Ascending aorta (tissue), 2 donors: ENCODE measurements at regions not wholly inside any gene's neighbourhood (a gene's known extent, or its start where the extent isn't known, plus 50 kb on each side); places are given as distances from the start of the nearest gene placed in this dataset.
"Not testable (repeated sequence)": the region's sequence is repeated elsewhere in the genome, so short reads cannot be mapped to it uniquely, and the experiment has no call there.

ENCODE experiments used
- DNase-seq, 2 donors: peaks; one replicate each; pipeline ENCODE4 v3.0.0-alpha.2; 2019; ENCODE audit warnings: low spot score in 2 of 2
- H3K27ac ChIP-seq, 2 donors: fragments of 200-600 bp; sonication (generic); one replicate each; pipeline ENCODE4 v1.5.1; 2016 to 2017; ENCODE audit warnings: mild to moderate bottlenecking in 1 of 2
- H3K27me3 ChIP-seq: fragments of 200-600 bp; sonication (generic); one replicate; pipeline ENCODE4 v1.5.1; 2017
- H3K36me3 ChIP-seq, 2 donors: fragments of 200-600 bp; sonication (generic); one replicate each; pipeline ENCODE4 v1.5.1; 2016
- H3K4me1 ChIP-seq, 2 donors: fragments of 200-600 bp; sonication (generic); one replicate each; pipeline ENCODE4 v1.5.1; 2016 to 2017; ENCODE audit warnings: mild to moderate bottlenecking in 1 of 2
- H3K4me3 ChIP-seq, 2 donors: fragments of 200-600 bp; sonication (generic); one replicate each; pipeline ENCODE4 v1.5.1; 2016 to 2017; ENCODE audit warnings: mild to moderate bottlenecking in 1 of 2
- H3K9me3 ChIP-seq, 2 donors: fragments of 200-600 bp; sonication (generic); one replicate each; pipeline ENCODE4 v1.5.1; 2016
- CTCF ChIP-seq, 3 experiments: fragments of 200-600 bp in 2 of 3; fragments of 450-650 bp in 1 of 3; sonication (generic) in 2 of 3; IDR thresholded peaks; one replicate each; pipeline ENCODE4 v1.5.1; 2016 to 2019; ENCODE audit warnings: antibody characterized with exemption in 3 of 3, mild to moderate bottlenecking in 1 of 3, moderate library complexity in 1 of 3
- intact Hi-C: fragments of 100-400 bp; cut with DNase I; formaldehyde crosslinking; loops from one replicate; pipeline ENCODE4 v1.15.1; 2023

- H3K27me3 ChIP-seq, H3K27ac ChIP-seq, intact Hi-C loops, DNase-seq, H3K4me3 ChIP-seq, H3K36me3 ChIP-seq, H3K4me1 ChIP-seq, H3K9me3 ChIP-seq: not testable (repeated sequence)
Observed at GRCh38 chr7:76117306-76117991, 69.5 kb downstream of the MDH2 start.

GRCh38 chr7:76118253-76119036 lies 70.5 kb downstream of the MDH2 start:
- H3K27me3 ChIP-seq, H3K36me3 ChIP-seq, intact Hi-C loops, H3K4me3 ChIP-seq, DNase-seq, H3K27ac ChIP-seq, H3K4me1 ChIP-seq, H3K9me3 ChIP-seq: not testable (repeated sequence)

- H3K9me3 ChIP-seq: no peaks in the 10 kb centered on the region
- DNase-seq: no peak
- no peaks in the 10 kb centered on the region for H3K27me3 ChIP-seq
- intact Hi-C loops: no loop called here
- no peaks in the 10 kb centered on the region for H3K36me3 ChIP-seq
- TF ChIP-seq CTCF (IDR thresholded peaks at IDR 0.05): no peak
- no peak overlapping the region for H3K4me3 ChIP-seq
- H3K27ac ChIP-seq: no peak overlapping the region
- H3K4me1 ChIP-seq: no peaks in the 10 kb centered on the region
Observed at GRCh38 chr7:76121044-76121443, 73.1 kb downstream of the MDH2 start.

- no peak overlapping the region for H3K27ac ChIP-seq
- TF ChIP-seq CTCF (IDR thresholded peaks at IDR 0.05): no peak
- H3K4me3 ChIP-seq: no peak overlapping the region
- H3K4me1 ChIP-seq: no peaks in the 10 kb centered on the region
- no peaks in the 10 kb centered on the region for H3K27me3 ChIP-seq
- intact Hi-C loops: no loop called here
- H3K9me3 ChIP-seq: no peaks in the 10 kb centered on the region
- no peak for DNase-seq
- no peaks in the 10 kb centered on the region for H3K36me3 ChIP-seq
Observed at GRCh38 chr7:76122516-76123239, 74.8 kb downstream of the MDH2 start.

- DNase-seq: no peak
- Histone ChIP-seq H3K36me3 (no peaks in the 10 kb centered on the region), H3K4me3 (no peak overlapping the region), H3K4me1 (no peaks in the 10 kb centered on the region), H3K9me3 (no peaks in the 10 kb centered on the region), H3K27me3 (no peaks in the 10 kb centered on the region), H3K27ac (no peak overlapping the region)
- no peak for TF ChIP-seq CTCF (IDR thresholded peaks at IDR 0.05)
- intact Hi-C loops: no loop called here
Observed at GRCh38 chr7:76123316-76123715, 75.4 kb downstream of the MDH2 start.

- no peak for DNase-seq
- H3K4me3 ChIP-seq: no peak overlapping the region
- H3K27ac ChIP-seq: no peak overlapping the region
- no peaks in the 10 kb centered on the region for H3K4me1 ChIP-seq
- TF ChIP-seq CTCF (IDR thresholded peaks at IDR 0.05): no peak
- intact Hi-C loops: no loop called here
- no peaks in the 10 kb centered on the region for H3K27me3 ChIP-seq
- H3K36me3 ChIP-seq: no peaks in the 10 kb centered on the region
- H3K9me3 ChIP-seq: no peaks in the 10 kb centered on the region
Observed at GRCh38 chr7:76125560-76125959, 76.1 kb upstream of the SRRM3 start.
